GM12865 (cell line): ENCODE measurements at regions not wholly inside any gene's neighbourhood (a gene's known extent, or its start where the extent isn't known, plus 50 kb on each side); places are given as distances from the start of the nearest gene placed in this dataset.

Source experiments
- DNase-seq: peaks from one replicate; pipeline ENCODE4 v3.0.0; 2010; ENCODE audit warnings: low read depth
- H3K4me3 ChIP-seq: 2 replicates; pipeline ENCODE4 v1.5.1; 2011; ENCODE audit warnings: mild to moderate bottlenecking, low read depth, low read length, control low read depth
- CTCF ChIP-seq: IDR thresholded peaks from 2 replicates; pipeline ENCODE4 v1.5.1; 2011; ENCODE audit warnings: low read length, control low read depth, low read depth, inconsistent platforms; ENCODE audit not compliant: insufficient read depth; ENCODE audit errors: missing control alignments

GRCh38 chrX:5829469-5829868 lies 399.2 kb downstream of the NLGN4X start:
- no peak for TF ChIP-seq CTCF
- no peak overlapping the region for H3K4me3 ChIP-seq
- DNase-seq = no peak

- no peak overlapping the region for H3K4me3 ChIP-seq
- DNase-seq = no peak
- no peak for TF ChIP-seq CTCF
Observed at GRCh38 chrX:5829060-5829459, 399.6 kb downstream of the NLGN4X start.

GRCh38 chrX:5823903-5824302 lies 404.8 kb downstream of the NLGN4X start:
- H3K4me3 ChIP-seq = no peak overlapping the region
- no peak for TF ChIP-seq CTCF
- DNase-seq = no peak

GRCh38 chrX:5810636-5811035 lies 418.0 kb downstream of the NLGN4X start:
- no peak for TF ChIP-seq CTCF
- H3K4me3 ChIP-seq = no peak overlapping the region
- DNase-seq = no peak

- DNase-seq = no peak
Observed at GRCh38 chrX:5807181-5807580, 421.5 kb downstream of the NLGN4X start.

GRCh38 chrX:5802391-5802790 lies 426.3 kb downstream of the NLGN4X start:
- DNase-seq = no peak
- no peak for TF ChIP-seq CTCF

More at GRCh38 chrX:5807181-5807580, 421.5 kb downstream of the NLGN4X start:
- TF ChIP-seq CTCF = no peak
- no peak overlapping the region for H3K4me3 ChIP-seq

GRCh38 chrX:5791721-5792120 lies 436.9 kb downstream of the NLGN4X start:
- DNase-seq = no peak
- H3K4me3 ChIP-seq = no peak overlapping the region
- no peak for TF ChIP-seq CTCF

More at GRCh38 chrX:5802391-5802790, 426.3 kb downstream of the NLGN4X start:
- no peak overlapping the region for H3K4me3 ChIP-seq
